Frontal cortex (tissue), 3 donors: ENCODE measurements at regions not wholly inside any gene's neighbourhood (a gene's known extent, or its start where the extent isn't known, plus 50 kb on each side); places are given as distances from the start of the nearest gene placed in this dataset.

Experiments used
- DNase-seq, 2 donors: peaks; one replicate each; pipeline ENCODE4 v3.0.0; 2012; ENCODE audit warnings: low spot score in 2 of 2
- FAIRE-seq: peaks from 2 replicates; lab custom pipeline; 2012; peaks lifted over from hg19 to GRCh38; lab: Jason Lieb, UNC
- donor health status: control.
- donor health status: control.
- donor health status: control.

DNA sequence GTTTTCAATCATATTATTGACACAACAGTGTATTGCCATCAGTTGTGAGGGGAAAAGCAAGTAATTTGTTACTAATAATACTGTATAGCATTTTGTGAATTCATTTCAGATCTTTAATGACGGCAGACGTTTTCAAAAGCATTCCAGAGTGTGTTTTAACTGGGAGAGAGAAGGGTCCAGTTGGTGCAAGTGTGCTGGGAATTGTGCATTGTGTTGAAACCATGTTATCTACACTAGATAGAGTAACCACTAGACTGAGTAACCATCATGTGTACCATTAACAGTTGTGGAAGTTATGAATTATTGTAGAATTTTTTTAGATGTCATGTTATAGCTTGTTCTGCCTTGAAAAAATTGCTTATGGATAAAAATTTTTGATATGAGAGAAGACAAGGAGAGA is 104.5 kb upstream of the VEGFC start:
- DNase-seq (no peak), FAIRE-seq (no peak)

DNA sequence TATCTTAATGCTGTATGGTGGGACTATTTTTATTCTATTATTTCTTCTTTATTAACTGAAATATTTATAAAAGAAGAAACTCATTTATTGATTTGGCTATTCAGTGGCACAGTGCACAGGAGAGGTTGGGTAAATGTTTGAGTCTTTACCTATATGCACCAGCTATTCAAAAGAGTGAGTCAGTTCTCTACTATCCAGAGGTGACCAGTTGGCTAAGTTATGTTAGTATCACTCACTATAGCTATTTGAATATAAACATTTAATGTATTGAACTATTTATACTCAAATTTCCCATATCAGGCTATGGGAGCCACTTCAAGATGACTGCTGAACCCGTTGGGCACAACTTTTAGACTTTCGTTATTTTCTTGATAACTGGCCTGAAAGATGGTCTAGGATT is 106.1 kb upstream of the VEGFC start:
- FAIRE-seq (no peak), DNase-seq (no peak)

- FAIRE-seq: no peak
Observed at GRCh38 chr4:176902710-176903323, 110.1 kb upstream of the VEGFC start.

GRCh38 chr4:176906709-176907108 is 114.0 kb upstream of the VEGFC start:
- FAIRE-seq (no peak), DNase-seq (no peak)

More at GRCh38 chr4:176902710-176903323, 110.1 kb upstream of the VEGFC start:
- no peak for DNase-seq

DNA sequence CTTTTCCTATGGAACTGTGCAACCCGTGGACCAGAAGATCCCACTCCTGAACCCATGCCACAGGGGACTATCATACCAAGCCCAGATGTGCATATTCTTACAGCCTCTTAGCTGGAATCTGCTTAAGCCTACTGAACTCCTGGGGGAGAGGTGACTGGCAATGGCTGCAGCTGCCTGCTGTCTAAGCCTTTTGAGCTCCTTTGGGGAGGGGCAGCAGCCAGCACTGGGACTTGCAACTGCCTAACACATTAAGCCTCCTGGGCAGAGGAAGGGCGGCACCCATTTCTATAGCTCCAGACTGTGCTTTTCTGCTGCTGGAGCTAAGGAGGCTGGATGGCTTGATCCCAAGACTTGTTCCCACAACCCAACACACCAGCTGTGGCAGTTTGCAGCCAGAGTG is 117.9 kb upstream of the VEGFC start:
- DNase-seq (no peak), FAIRE-seq (no peak)

DNA sequence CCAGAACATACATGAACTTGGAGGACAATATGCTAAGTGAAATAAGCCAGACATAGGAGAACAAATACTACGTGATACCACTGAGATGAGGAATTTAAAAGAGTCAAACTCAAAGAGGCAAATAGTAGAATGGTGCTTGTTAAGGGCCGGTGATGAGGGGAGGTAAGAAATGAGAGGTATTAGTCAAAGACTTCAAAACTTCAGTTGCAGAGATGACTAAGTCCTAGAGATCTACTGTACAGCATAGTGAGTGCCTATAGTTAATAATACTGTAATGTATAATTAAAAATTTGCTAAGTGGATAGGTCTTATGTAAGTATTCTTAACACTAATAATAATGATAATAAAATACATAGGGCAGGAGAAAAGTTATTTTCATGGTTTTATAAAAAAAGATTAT is 126.9 kb upstream of the VEGFC start:
- DNase-seq (no peak), FAIRE-seq (no peak)

GRCh38 chr4:176920694-176921093 is 128.0 kb upstream of the VEGFC start:
- FAIRE-seq: no peak
- DNase-seq: no peak

- FAIRE-seq (no peak), DNase-seq (no peak)
Observed at GRCh38 chr4:176921256-176921655, 128.5 kb upstream of the VEGFC start.

DNA sequence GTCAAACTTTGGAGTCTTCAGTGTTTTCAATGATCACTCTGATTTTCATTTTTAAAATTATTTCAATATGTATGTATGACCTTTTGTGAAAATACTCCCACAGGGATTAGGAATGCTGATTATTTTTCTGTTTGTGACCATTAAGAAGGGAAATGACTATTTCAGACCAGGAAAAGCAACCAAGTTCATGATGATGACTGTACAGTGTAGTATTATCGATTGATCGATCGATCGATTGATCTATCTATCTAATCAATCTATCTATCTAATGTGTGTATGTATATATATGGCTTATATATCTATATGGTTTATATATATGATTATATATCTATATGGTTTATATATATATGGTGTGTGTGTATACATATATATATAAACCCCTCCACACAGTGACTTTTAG is 131.5 kb upstream of the VEGFC start:
- FAIRE-seq (no peak), DNase-seq (no peak)

DNA sequence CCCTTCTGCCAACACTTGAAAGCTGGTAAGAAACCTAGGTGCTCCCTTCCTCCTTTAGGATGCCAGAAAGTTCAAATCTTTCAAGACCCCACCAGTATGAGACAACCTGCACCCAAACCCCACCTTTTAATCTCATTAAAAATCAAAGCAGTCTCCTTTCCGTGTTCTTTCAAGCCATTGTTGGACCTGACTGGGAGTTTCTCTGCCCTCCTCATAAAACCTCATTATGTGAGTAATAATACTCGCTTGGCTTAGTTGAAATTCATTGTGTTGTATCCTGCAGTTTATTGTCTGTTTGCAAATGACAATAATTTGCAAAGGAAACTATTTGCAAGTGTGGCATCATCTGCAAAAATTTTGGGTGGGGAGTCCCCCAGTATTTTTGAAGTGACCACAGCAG is 133.2 kb upstream of the VEGFC start:
- FAIRE-seq: no peak

DNA sequence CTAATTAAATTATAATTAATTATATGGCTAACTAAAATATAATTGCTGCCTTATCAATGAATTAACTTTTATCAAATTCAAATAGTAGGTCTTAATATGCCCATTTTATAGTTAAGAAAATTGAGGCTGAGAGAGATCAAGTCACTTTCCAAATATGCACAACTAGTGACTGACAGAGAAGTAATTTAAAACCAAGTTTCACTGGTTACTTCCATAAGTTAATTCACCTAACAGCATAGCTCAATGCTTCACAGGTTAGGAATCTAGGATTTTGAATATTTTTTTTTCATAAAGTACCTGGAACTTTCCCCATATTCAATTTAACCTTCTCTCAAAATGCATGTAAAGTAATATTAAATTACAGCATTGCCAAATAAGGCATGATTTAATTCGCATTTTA is 134.4 kb upstream of the VEGFC start:
- FAIRE-seq (no peak), DNase-seq (no peak)

More for the DNA sequence above, 133.2 kb upstream of the VEGFC start:
- no peak for DNase-seq

GRCh38 chr4:176927664-176928063 is 134.9 kb upstream of the VEGFC start:
- FAIRE-seq (no peak), DNase-seq (no peak)

GRCh38 chr4:176939445-176939844 is 146.7 kb upstream of the VEGFC start:
- DNase-seq (no peak), FAIRE-seq (no peak)

GRCh38 chr4:176945334-176945733 is 152.6 kb upstream of the VEGFC start:
- FAIRE-seq (no peak), DNase-seq (no peak)

- DNase-seq (no peak), FAIRE-seq (no peak)
Observed at GRCh38 chr4:176949029-176949428, 156.3 kb upstream of the VEGFC start.

- FAIRE-seq (no peak), DNase-seq (no peak)
Observed at GRCh38 chr4:176953021-176953420, 160.3 kb upstream of the VEGFC start.

- FAIRE-seq (no peak), DNase-seq (no peak)
Observed at GRCh38 chr4:176957353-176958118, 164.8 kb upstream of the VEGFC start.

GRCh38 chr4:176959980-176960379 is 167.3 kb upstream of the VEGFC start:
- DNase-seq (no peak), FAIRE-seq (no peak)

GRCh38 chr4:176963121-176963520 is 170.4 kb upstream of the VEGFC start:
- no peak for FAIRE-seq
- DNase-seq: no peak

GRCh38 chr4:176964116-176964691 is 171.5 kb upstream of the VEGFC start:
- DNase-seq (no peak), FAIRE-seq (no peak)

GRCh38 chr4:176967586-176967985 is 174.9 kb upstream of the VEGFC start:
- FAIRE-seq (no peak), DNase-seq (no peak)
